ENCODE measurements at regions not wholly inside any gene's neighbourhood (a gene's known extent, or its start where the extent isn't known, plus 50 kb on each side); places are given as distances from the start of the nearest gene placed in this dataset.

GRCh38 chrX:39672405-39672804 is 425.4 kb downstream of the BCOR start:
- H3K4me3 ChIP-seq (replicated peaks in 1 of 2; ENCODE audit: low read depth in 2 of 2, low read length in 2 of 2), result no peak overlapping the region
- no peak for TF ChIP-seq CTCF (IDR thresholded peaks at IDR 0.05; ENCODE audit: low read depth, low read length)
- no peak for DNase-seq (ENCODE audit: low read depth in 2 of 2)

GRCh38 chrX:39674490-39675161 is 423.1 kb downstream of the BCOR start:
- DNase-seq (ENCODE audit: low read depth in 2 of 2), result no peak
- TF ChIP-seq CTCF (IDR thresholded peaks at IDR 0.05; ENCODE audit: low read depth, low read length), result no peak
- no peak overlapping the region for H3K4me3 ChIP-seq (replicated peaks in 1 of 2; ENCODE audit: low read depth in 2 of 2, low read length in 2 of 2)

GRCh38 chrX:39675162-39675553 is 422.6 kb downstream of the BCOR start:
- no peak overlapping the region for H3K4me3 ChIP-seq (replicated peaks in 1 of 2; ENCODE audit: low read depth in 2 of 2, low read length in 2 of 2)
- no peak for TF ChIP-seq CTCF (IDR thresholded peaks at IDR 0.05; ENCODE audit: low read depth, low read length)
- no peak for DNase-seq (ENCODE audit: low read depth in 2 of 2)

- TF ChIP-seq CTCF (IDR thresholded peaks at IDR 0.05; ENCODE audit: low read depth, low read length), result no peak
- peak; percentile 56 to 78 for DNase-seq (ENCODE audit: low read depth in 2 of 2)
- no peak overlapping the region for H3K4me3 ChIP-seq (replicated peaks in 1 of 2; ENCODE audit: low read depth in 2 of 2, low read length in 2 of 2)
Measured at GRCh38 chrX:39675619-39676018, 422.1 kb downstream of the BCOR start.

GRCh38 chrX:39676434-39676833 is 421.3 kb downstream of the BCOR start:
- TF ChIP-seq CTCF (IDR thresholded peaks at IDR 0.05; ENCODE audit: low read depth, low read length), result no peak
- H3K4me3 ChIP-seq (replicated peaks in 1 of 2; ENCODE audit: low read depth in 2 of 2, low read length in 2 of 2), result no peak overlapping the region
- no peak for DNase-seq (ENCODE audit: low read depth in 2 of 2)

- H3K4me3 ChIP-seq (replicated peaks in 1 of 2; ENCODE audit: low read depth in 2 of 2, low read length in 2 of 2), result no peak overlapping the region
- TF ChIP-seq CTCF (IDR thresholded peaks at IDR 0.05; ENCODE audit: low read depth, low read length), result no peak
- no peak for DNase-seq (ENCODE audit: low read depth in 2 of 2)
Measured at GRCh38 chrX:39677585-39677977, 420.2 kb downstream of the BCOR start.

Data from cardiac fibroblast (primary cell).